Epithelial cell of esophagus (primary cell): ENCODE measurements at regions not wholly inside any gene's neighbourhood (a gene's known extent, or its start where the extent isn't known, plus 50 kb on each side); places are given as distances from the start of the nearest gene placed in this dataset.

Source experiments
- DNase-seq: peaks from one replicate; pipeline ENCODE4 v3.0.0; 2010; ENCODE audit warnings: low read depth
- H3K4me3 ChIP-seq: 2 replicates; pipeline ENCODE4 v1.5.1; 2011; ENCODE audit warnings: mild to moderate bottlenecking, low read length, control low read depth
- CTCF ChIP-seq: IDR thresholded peaks from 2 replicates; pipeline ENCODE4 v1.5.1; 2011; ENCODE audit warnings: low read depth, mild to moderate bottlenecking, low read length, control low read depth, inconsistent platforms; ENCODE audit not compliant: insufficient read depth; ENCODE audit errors: missing control alignments

- no peak overlapping the region for H3K4me3 ChIP-seq
- no peak for DNase-seq
- no peak for TF ChIP-seq CTCF
These were observed 96.0 kb downstream of the RASGEF1B start for GRCh38 chr4:81375745-81376144.

GRCh38 chr4:81369886-81370285 lies 101.8 kb downstream of the RASGEF1B start:
- H3K4me3 ChIP-seq = no peak overlapping the region
- DNase-seq = no peak
- no peak for TF ChIP-seq CTCF

GRCh38 chr4:81366779-81367178 lies 104.9 kb downstream of the RASGEF1B start:
- DNase-seq = no peak
- no peak for TF ChIP-seq CTCF
- no peak overlapping the region for H3K4me3 ChIP-seq

- DNase-seq = peak; percentile 41
- no peak for TF ChIP-seq CTCF
These were observed 111.0 kb downstream of the RASGEF1B start for GRCh38 chr4:81360737-81361136.

GRCh38 chr4:81359207-81359606 lies 112.5 kb downstream of the RASGEF1B start:
- TF ChIP-seq CTCF = no peak
- H3K4me3 ChIP-seq = no peak overlapping the region
- no peak for DNase-seq

More at GRCh38 chr4:81360737-81361136, 111.0 kb downstream of the RASGEF1B start:
- H3K4me3 ChIP-seq = no peak overlapping the region

GRCh38 chr4:81358154-81358553 lies 113.6 kb downstream of the RASGEF1B start:
- TF ChIP-seq CTCF = no peak
- no peak for DNase-seq
- no peak overlapping the region for H3K4me3 ChIP-seq

- no peak for DNase-seq
- no peak for TF ChIP-seq CTCF
- H3K4me3 ChIP-seq = no peak overlapping the region
These were observed 115.1 kb downstream of the RASGEF1B start for GRCh38 chr4:81356621-81357020.
